Omental fat pad (tissue), 3 donors: ENCODE measurements at regions not wholly inside any gene's neighbourhood (a gene's known extent, or its start where the extent isn't known, plus 50 kb on each side); places are given as distances from the start of the nearest gene placed in this dataset.

Source experiments
- ATAC-seq: fragments of 150-250 bp; one replicate; pipeline ENCODE4 v1.9.1; 2016; ENCODE audit warnings: mild to moderate bottlenecking, moderate library complexity; ENCODE audit not compliant: low FRiP score
- DNase-seq: peaks from one replicate; pipeline ENCODE4 v3.0.0-alpha.2; 2019; ENCODE audit warnings: low spot score
- CTCF ChIP-seq, 3 donors: fragments of 450-650 bp; IDR thresholded peaks; one replicate each; pipeline ENCODE4 v1.5.1; 2016 to 2017; ENCODE audit warnings: antibody characterized with exemption in 3 of 3, mild to moderate bottlenecking in 3 of 3, moderate library complexity in 2 of 3

- no peak for ATAC-seq
- DNase-seq = no peak
- TF ChIP-seq CTCF (IDR thresholded peaks at IDR 0.05) = no peak
These were observed 367.9 kb downstream of the TMEM38B start for GRCh38 chr9:106062250-106062649.

DNA sequence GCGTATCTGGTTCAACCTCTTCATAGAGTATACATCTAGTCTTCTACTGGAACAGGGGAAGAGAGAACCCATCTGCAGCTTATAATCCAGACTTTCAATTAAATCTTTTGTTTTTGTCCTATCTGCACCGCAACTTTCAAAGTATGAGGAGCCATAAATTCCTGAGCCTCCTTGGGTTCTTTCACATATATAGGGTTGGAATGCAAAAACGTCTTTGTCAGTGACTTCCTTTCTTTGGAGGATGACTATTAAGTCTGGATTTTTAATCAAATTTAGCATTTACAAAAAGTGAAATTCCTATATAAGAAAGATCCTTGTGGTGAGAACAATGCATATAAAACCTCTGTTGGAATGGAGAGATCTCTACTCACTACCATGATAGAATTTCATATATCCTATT lies 370.8 kb downstream of the TMEM38B start:
- DNase-seq = no peak
- no peak for TF ChIP-seq CTCF (IDR thresholded peaks at IDR 0.05)
- ATAC-seq = no peak

GRCh38 chr9:106065579-106066214 lies 371.4 kb downstream of the TMEM38B start:
- TF ChIP-seq CTCF (IDR thresholded peaks at IDR 0.05) = no peak
- DNase-seq (no peak), ATAC-seq (no peak)

DNA sequence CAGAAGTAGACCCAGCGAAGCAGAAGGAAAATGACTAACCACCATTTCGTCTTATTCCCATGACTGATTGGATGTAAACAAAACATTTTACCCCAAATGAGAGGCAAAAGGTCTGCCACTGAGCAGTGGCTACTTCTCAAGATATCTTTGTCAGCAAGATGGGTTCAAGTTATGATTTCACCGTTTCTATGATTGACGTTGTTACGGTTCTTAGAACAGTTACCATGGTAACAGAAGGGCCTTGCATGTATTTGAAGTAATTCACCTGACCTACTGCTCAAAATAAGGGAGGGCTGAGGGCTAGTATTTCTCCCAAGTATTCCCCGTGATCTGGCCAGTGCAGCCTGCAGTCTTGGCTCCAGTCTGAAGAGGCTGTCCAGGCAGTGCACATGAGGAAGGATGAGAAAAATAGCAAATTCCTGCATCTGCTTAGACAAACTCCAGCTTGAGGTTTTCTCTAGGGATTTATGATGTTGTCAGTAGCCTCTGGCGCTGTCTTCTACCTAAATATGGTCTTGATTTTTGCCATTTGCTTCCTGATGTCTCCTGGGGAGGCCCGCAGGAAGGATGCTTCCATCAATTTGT lies 372.7 kb downstream of the TMEM38B start:
- no peak for DNase-seq
- TF ChIP-seq CTCF (IDR thresholded peaks at IDR 0.05) = no peak
- no peak for ATAC-seq

GRCh38 chr9:106069241-106069640 lies 374.9 kb downstream of the TMEM38B start:
- ATAC-seq (no peak), DNase-seq (no peak)
- TF ChIP-seq CTCF (IDR thresholded peaks at IDR 0.05) = no peak

DNA sequence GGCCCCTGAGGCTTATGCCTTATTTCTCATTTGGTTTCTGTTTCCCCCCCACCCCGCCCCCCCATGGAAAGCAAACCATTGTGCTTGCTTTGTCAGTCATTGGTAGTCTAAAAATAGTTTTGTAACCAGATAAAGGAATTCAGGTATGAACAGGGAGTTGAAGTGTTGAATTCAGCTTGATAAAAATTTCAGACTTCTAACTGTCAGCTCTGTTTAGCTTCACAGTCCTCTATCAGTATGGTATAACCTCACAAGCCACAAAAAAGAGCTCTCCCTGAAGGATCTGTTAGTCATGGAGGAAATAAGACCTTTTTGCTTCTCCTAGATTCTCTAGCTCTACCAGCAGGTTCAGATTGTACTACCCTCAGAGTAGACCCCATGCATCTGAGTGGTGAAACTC lies 378.1 kb downstream of the TMEM38B start:
- no peak for DNase-seq
- no peak for TF ChIP-seq CTCF (IDR thresholded peaks at IDR 0.05)
- ATAC-seq = no peak

DNA sequence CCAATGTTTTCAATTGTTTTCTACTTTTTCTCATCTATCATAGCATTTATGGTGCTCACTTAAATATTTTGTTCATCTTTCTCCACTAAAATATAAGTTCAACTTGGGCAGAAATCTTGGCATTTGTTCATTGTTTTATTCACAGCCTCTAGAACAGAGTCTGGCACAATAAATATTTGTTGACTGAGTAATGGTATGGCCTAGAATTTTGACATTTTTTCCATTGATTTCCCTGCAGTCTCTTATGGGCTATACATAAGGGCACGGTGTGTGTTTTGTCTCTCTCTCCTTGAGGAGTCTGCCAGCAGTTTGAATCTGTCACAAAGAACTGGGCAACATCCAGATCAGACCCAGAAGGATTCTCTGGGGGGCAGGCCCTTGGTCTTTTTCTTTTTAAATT lies 379.7 kb downstream of the TMEM38B start:
- DNase-seq = no peak
- no peak for TF ChIP-seq CTCF (IDR thresholded peaks at IDR 0.05)
- no peak for ATAC-seq
